ENCODE measurements at regions not wholly inside any gene's neighbourhood (a gene's known extent, or its start where the extent isn't known, plus 50 kb on each side); places are given as distances from the start of the nearest gene placed in this dataset.

DNA sequence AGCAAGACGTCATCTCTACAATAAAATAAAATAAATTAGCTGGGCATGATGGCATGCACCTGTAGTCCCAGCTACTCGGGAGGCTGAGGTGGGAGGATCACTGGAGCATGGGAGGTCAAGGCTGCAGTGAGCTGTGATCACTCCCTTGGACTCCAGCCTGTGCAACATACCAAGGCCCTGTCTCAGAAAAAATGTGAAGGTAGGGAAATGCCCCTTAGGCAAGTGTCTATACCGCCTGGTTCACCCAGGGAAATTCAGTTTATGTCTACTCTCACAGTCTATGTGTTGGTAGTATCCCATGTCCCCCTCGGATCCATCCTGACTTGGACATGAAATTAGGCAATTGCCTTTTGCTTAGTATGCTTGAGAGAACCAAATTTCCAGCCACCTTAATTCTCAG lies 88.4 kb upstream of the TMEM132C start:
- ChIA-PET CTCF (no interaction called here), POLR2A (ENCODE audit: low non-redundant PET) (no interaction called here)
- no peak for DNase-seq (ENCODE audit: low spot score)
- TF ChIP-seq, protein P1, sequence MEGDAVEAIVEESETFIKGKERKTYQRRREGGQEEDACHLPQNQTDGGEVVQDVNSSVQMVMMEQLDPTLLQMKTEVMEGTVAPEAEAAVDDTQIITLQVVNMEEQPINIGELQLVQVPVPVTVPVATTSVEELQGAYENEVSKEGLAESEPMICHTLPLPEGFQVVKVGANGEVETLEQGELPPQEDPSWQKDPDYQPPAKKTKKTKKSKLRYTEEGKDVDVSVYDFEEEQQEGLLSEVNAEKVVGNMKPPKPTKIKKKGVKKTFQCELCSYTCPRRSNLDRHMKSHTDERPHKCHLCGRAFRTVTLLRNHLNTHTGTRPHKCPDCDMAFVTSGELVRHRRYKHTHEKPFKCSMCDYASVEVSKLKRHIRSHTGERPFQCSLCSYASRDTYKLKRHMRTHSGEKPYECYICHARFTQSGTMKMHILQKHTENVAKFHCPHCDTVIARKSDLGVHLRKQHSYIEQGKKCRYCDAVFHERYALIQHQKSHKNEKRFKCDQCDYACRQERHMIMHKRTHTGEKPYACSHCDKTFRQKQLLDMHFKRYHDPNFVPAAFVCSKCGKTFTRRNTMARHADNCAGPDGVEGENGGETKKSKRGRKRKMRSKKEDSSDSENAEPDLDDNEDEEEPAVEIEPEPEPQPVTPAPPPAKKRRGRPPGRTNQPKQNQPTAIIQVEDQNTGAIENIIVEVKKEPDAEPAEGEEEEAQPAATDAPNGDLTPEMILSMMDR (conservative IDR thresholded peaks at IDR 0.05; ENCODE audit: low read depth), result no peak
- H3K27ac ChIP-seq, result no peak overlapping the region

DNA sequence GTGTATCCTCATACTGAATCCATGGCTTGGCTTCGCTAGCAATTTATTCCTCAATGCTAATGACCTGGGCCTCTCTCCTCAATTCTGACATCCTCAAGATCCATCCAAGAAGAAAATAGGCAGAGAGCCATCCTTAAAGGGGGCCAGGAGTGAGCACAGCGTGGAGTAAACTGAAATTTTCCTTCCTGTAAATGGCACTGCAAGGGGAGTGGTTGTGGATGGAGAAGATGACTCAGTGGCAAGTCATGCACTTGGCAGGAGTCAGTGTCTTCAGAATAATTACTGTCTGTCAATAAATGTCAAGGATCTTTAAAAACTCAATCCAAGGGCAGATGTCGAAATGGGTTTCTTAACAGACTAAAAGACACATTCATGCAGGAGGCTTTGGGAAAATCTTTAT lies 88.0 kb upstream of the TMEM132C start:
- DNase-seq (ENCODE audit: low spot score), result peak; percentile 30
- TF ChIP-seq, protein P1 (conservative IDR thresholded peaks at IDR 0.05; ENCODE audit: low read depth), result no peak
- ChIA-PET CTCF (no interaction called here), POLR2A (ENCODE audit: low non-redundant PET) (no interaction called here)
- H3K27ac ChIP-seq, result no peak overlapping the region

DNA sequence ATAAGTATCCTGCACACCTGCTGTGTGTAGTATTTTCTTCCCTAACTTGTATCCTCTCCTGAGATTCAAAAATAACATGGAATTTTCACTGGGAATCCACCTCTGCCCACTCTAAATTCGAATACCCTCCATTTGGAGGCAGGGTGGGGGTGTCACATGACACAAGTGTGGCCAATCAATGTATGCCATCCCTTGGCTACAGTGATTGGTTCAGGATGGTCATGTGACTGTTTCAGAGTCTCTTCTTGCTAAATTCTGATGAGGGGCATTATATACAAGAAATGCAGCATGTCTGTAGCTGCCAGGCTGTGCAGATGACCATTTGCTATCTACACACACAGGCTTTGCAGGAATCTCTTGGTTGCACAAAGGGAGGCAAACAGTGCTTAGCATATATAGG lies 86.8 kb upstream of the TMEM132C start:
- POLR2A ChIA-PET (ENCODE audit: low non-redundant PET), result no interaction called here
- no peak overlapping the region for H3K27ac ChIP-seq
- DNase-seq (ENCODE audit: low spot score), result no peak
- CTCF ChIA-PET, result no interaction called here
- TF ChIP-seq, protein P1 (conservative IDR thresholded peaks at IDR 0.05; ENCODE audit: low read depth), result no peak

DNA sequence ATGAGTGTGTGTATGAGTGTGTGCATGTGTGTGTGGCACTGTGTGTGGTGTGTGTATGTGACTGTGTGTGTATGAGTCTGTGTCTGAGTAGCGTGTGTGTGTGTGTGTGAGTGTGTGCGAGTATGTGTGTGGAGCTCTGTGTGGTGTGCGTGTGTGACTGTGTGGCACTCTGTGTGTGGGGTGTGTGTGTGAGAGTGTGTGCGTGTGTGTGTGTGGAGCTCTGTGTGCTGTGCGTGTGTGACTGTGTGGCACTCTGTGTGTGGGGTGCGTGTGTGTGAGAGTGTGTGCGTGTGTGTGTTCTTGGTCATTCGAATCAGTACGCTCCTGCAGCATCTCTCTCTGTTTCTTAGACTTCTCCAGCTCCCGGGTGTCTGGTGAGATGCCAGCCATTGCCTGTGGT lies 76.9 kb upstream of the TMEM132C start:
- TF ChIP-seq, protein P1 (conservative IDR thresholded peaks at IDR 0.05; ENCODE audit: low read depth), result no peak
- H3K27ac ChIP-seq, result no peak overlapping the region
- CTCF ChIA-PET, result no interaction called here
- POLR2A ChIA-PET (ENCODE audit: low non-redundant PET), result no interaction called here
- no peak for DNase-seq (ENCODE audit: low spot score)

DNA sequence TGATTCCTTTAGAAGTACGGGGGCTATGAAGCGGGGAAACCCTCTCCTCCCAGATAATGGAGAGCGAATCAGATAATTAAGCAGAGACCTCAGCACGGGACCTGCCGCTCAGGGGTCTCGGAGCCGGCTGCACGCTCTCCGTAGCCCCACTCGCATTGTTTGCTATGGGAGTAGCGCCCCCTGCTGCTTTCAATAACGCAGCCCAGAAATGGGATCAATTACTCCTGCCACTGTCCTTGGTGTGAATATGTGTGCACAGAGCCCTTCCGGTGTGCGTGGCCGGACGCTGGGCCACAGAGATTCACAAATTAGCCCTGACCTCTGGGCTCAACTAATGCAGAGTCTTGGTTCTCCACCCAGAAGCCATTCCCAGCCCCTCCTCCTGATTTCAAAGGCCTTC lies 76.4 kb upstream of the TMEM132C start:
- H3K27ac ChIP-seq, result no peak overlapping the region
- CTCF ChIA-PET, result interaction anchor here (0.6 to 0.7 kb wide), 2 partner anchors 118 to 121 kb away, joined by 3 read pairs; no protein-coding TSS in a partner anchor
- TF ChIP-seq, protein P1 (conservative IDR thresholded peaks at IDR 0.05; ENCODE audit: low read depth), result no peak
- POLR2A ChIA-PET (ENCODE audit: low non-redundant PET), result no interaction called here
- DNase-seq (ENCODE audit: low spot score), result no peak

DNA sequence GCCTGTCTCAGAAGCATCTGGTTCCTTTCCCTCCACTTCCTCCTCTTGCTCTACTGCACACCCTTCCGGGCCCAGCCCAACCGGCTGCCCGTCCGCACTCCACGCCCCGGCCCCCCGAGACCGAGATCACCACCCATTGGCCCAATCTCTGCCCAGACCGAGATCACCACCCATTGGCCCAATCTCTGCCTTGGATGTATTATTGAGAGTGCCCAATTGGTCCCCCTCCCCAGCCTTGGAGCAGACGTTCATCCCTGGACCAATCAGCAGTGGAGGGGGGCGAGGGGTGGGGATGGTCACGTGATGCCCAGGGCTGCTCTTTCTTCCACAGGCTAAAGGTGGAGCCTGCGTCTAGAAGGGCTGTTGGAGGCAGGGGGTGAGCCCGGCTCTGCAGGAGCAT lies 75.6 kb upstream of the TMEM132C start:
- TF ChIP-seq, protein P1 (conservative IDR thresholded peaks at IDR 0.05; ENCODE audit: low read depth), result no peak
- ChIA-PET POLR2A (ENCODE audit: low non-redundant PET) (no interaction called here), CTCF (interaction anchor here (0.7 kb wide), 1 partner anchor 119 kb away, joined by 3 read pairs; no protein-coding TSS in a partner anchor)
- DNase-seq (ENCODE audit: low spot score), result no peak
- H3K27ac ChIP-seq, result no peak overlapping the region

DNA sequence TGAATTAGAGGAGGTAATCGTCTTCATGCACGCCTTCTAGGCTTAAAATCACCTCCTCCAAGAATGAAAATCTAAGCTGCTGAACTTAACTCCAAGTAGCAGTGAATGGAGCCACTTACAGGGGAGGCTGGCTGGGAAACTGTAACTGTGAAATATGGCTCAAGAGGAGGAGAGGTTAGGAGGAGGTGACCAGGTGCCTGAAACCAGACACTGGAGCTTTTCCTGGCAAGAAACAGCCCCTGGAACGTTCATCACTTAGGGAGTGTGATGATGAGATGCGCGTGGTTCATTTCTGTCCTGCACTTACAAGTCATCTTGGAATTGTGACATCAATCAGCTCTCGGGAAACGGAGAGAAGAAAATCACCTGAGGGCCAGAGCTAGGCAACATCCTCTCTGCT lies 62.3 kb upstream of the TMEM132C start:
- TF ChIP-seq, protein P1 (conservative IDR thresholded peaks at IDR 0.05; ENCODE audit: low read depth), result no peak
- no peak for DNase-seq (ENCODE audit: low spot score)
- CTCF ChIA-PET, result no interaction called here
- no peak overlapping the region for H3K27ac ChIP-seq
- POLR2A ChIA-PET (ENCODE audit: low non-redundant PET), result no interaction called here

All from RWPE1 (cell line).